IPS-NIHi7 (cell line): ENCODE measurements at regions not wholly inside any gene's neighbourhood (a gene's known extent, or its start where the extent isn't known, plus 50 kb on each side); places are given as distances from the start of the nearest gene placed in this dataset.
A peak's percentile ranks its signal among the peaks of the same experiment; 100 is the strongest.

Experiments used
- DNase-seq: peaks from one replicate; pipeline ENCODE4 v3.0.0; 2012; ENCODE audit warnings: mixed read lengths; ENCODE audit errors: extremely low spot score

- no peak for DNase-seq
These were observed 385.8 kb downstream of the TRIB2 start for GRCh38 chr2:13102397-13103063.

GRCh38 chr2:13103151-13103550, 386.4 kb downstream of the TRIB2 start:
- no peak for DNase-seq

GRCh38 chr2:13103778-13104493, 387.2 kb downstream of the TRIB2 start:
- no peak for DNase-seq

GRCh38 chr2:13104723-13105122, 388.0 kb downstream of the TRIB2 start:
- DNase-seq: no peak

GRCh38 chr2:13106302-13106701, 389.6 kb downstream of the TRIB2 start:
- no peak for DNase-seq

- DNase-seq: no peak
These were observed 392.8 kb downstream of the TRIB2 start for GRCh38 chr2:13109516-13109915.

- no peak for DNase-seq
These were observed 394.1 kb downstream of the TRIB2 start for GRCh38 chr2:13110825-13111224.

- DNase-seq: no peak
These were observed 396.3 kb downstream of the TRIB2 start for GRCh38 chr2:13113002-13113401.

- DNase-seq: no peak
These were observed 397.7 kb downstream of the TRIB2 start for GRCh38 chr2:13114391-13114790.

- no peak for DNase-seq
These were observed 398.9 kb downstream of the TRIB2 start for GRCh38 chr2:13115643-13116042.

- DNase-seq: no peak
These were observed 404.4 kb downstream of the TRIB2 start for GRCh38 chr2:13121096-13121495.

GRCh38 chr2:13128139-13128538, 411.4 kb downstream of the TRIB2 start:
- DNase-seq: no peak

GRCh38 chr2:13135369-13135768, 418.6 kb downstream of the TRIB2 start:
- no peak for DNase-seq

GRCh38 chr2:13135856-13136255, 419.1 kb downstream of the TRIB2 start:
- DNase-seq: no peak

- no peak for DNase-seq
These were observed 420.9 kb downstream of the TRIB2 start for GRCh38 chr2:13137679-13138078.

GRCh38 chr2:13141315-13141714, 424.6 kb downstream of the TRIB2 start:
- no peak for DNase-seq

GRCh38 chr2:13143451-13143850, 426.7 kb downstream of the TRIB2 start:
- DNase-seq: no peak

- DNase-seq: no peak
These were observed 440.2 kb downstream of the TRIB2 start for GRCh38 chr2:13156916-13157315.

GRCh38 chr2:13158466-13158865, 441.7 kb downstream of the TRIB2 start:
- DNase-seq: no peak

- no peak for DNase-seq
These were observed 464.0 kb downstream of the TRIB2 start for GRCh38 chr2:13180729-13181128.

- no peak for DNase-seq
These were observed 476.3 kb downstream of the TRIB2 start for GRCh38 chr2:13193075-13193474.

- peak; percentile 31 for DNase-seq
These were observed 477.2 kb downstream of the TRIB2 start for GRCh38 chr2:13193900-13194299.

GRCh38 chr2:13195270-13195669, 478.5 kb downstream of the TRIB2 start:
- no peak for DNase-seq

GRCh38 chr2:13197248-13197647, 480.5 kb downstream of the TRIB2 start:
- DNase-seq: no peak
